ENCODE measurements at regions not wholly inside any gene's neighbourhood (a gene's known extent, or its start where the extent isn't known, plus 50 kb on each side); places are given as distances from the start of the nearest gene placed in this dataset.

DNA sequence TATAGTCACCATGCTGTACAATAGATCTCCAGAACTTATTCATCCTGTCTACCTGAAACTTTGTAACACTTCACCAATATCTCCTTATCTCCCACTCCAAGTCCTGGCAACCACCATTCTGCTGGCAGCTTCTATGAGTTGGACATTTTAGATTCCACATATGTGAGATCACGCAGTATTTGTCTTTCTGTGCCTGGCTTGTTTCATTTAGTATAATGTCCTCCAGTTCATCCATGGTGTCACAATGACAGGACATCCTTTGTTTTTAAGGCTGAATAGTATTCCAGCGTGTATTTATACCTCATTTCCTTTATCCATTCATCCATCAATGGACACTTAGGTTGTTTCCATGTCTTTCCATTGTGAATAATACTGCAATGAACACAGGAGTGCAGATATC is 198.7 kb downstream of the QDPR start:
- no peaks in the 10 kb centered on the region for H3K27me3 ChIP-seq (ENCODE audit: control insufficient read depth, extremely low read depth, insufficient read depth, low read length)
- H3K4me3 ChIP-seq (ENCODE audit: control insufficient read depth in 2 of 3, extremely low read depth in 1 of 3, insufficient read depth in 2 of 3, low read depth in 1 of 3, low read length in 3 of 3): no peak overlapping the region
- FAIRE-seq: no peak
- H3K79me2 ChIP-seq (ENCODE audit: control insufficient read depth, insufficient read depth, low read length): no peaks in the 10 kb centered on the region
- no peaks in the 10 kb centered on the region for H3K9me3 ChIP-seq (ENCODE audit: control insufficient read depth, low read depth, low read length)
- H4K20me1 ChIP-seq (ENCODE audit: control insufficient read depth, extremely low read depth, insufficient read depth, low read length): no peaks in the 10 kb centered on the region
- no peak overlapping the region for H3K27ac ChIP-seq (ENCODE audit: control insufficient read depth, insufficient read depth, low read length)
- H3K36me3 ChIP-seq (ENCODE audit: control insufficient read depth in 2 of 2, extremely low read depth in 1 of 2, insufficient read depth in 2 of 2, low read length in 2 of 2): no peaks in the 10 kb centered on the region
- DNase-seq (ENCODE audit: low read depth, low spot score): no peak
- dilution Hi-C loops (cut with MboI; ENCODE audit: extremely low pct_ligation_motif_present, low sequenced_read_pairs): no loop called here
- H3K9me1 ChIP-seq (ENCODE audit: control insufficient read depth, extremely low read depth, insufficient read depth, low read length): no peaks in the 10 kb centered on the region
- H3K9ac ChIP-seq (ENCODE audit: control insufficient read depth, extremely low read depth, insufficient read depth, low read length): no peak overlapping the region
- no peak overlapping the region for H2AFZ ChIP-seq (ENCODE audit: control insufficient read depth, low read length)
- no peak overlapping the region for H3K4me2 ChIP-seq (ENCODE audit: control insufficient read depth, extremely low read depth, insufficient read depth, low read depth, low read length)
- TF ChIP-seq EZH2 (IDR thresholded peaks at IDR 0.05; ENCODE audit: low read length): no peak
- TF ChIP-seq, protein P1, sequence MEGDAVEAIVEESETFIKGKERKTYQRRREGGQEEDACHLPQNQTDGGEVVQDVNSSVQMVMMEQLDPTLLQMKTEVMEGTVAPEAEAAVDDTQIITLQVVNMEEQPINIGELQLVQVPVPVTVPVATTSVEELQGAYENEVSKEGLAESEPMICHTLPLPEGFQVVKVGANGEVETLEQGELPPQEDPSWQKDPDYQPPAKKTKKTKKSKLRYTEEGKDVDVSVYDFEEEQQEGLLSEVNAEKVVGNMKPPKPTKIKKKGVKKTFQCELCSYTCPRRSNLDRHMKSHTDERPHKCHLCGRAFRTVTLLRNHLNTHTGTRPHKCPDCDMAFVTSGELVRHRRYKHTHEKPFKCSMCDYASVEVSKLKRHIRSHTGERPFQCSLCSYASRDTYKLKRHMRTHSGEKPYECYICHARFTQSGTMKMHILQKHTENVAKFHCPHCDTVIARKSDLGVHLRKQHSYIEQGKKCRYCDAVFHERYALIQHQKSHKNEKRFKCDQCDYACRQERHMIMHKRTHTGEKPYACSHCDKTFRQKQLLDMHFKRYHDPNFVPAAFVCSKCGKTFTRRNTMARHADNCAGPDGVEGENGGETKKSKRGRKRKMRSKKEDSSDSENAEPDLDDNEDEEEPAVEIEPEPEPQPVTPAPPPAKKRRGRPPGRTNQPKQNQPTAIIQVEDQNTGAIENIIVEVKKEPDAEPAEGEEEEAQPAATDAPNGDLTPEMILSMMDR (optimal IDR thresholded peaks at IDR 0.05 in 1 of 3, IDR thresholded peaks at IDR 0.05 in 1 of 3, conservative IDR thresholded peaks at IDR 0.05 in 1 of 3; ENCODE audit: extremely low read depth in 1 of 3, insufficient read depth in 2 of 3, low read length in 3 of 3): no peak
- H3K4me1 ChIP-seq (ENCODE audit: control insufficient read depth, extremely low read depth, insufficient read depth, low read length): no peaks in the 10 kb centered on the region

DNA sequence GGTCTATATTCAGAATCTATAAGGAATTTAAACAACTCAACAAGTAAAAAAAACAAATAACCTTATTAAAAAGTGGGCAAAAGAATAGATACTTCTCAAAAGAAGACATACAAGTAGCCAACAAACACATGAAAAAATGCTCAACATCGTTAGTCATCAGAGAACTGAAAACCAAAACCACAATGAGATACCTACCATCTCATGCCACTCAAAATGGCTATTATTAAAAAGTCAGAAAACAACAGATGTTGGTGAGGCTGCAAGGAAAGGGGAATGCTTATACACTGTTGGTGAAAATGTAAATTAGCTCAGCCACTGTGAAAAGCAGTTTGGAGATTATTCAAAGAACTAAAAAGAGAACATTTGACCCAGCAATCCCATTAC is 201.6 kb downstream of the QDPR start:
- Histone ChIP-seq H3K4me2 (ENCODE audit: control insufficient read depth, extremely low read depth, insufficient read depth, low read depth, low read length) (no peak overlapping the region), H3K36me3 (ENCODE audit: control insufficient read depth in 2 of 2, extremely low read depth in 1 of 2, insufficient read depth in 2 of 2, low read length in 2 of 2) (no peaks in the 10 kb centered on the region), H3K4me1 (ENCODE audit: control insufficient read depth, extremely low read depth, insufficient read depth, low read length) (no peaks in the 10 kb centered on the region), H3K9me3 (ENCODE audit: control insufficient read depth, low read depth, low read length) (no peaks in the 10 kb centered on the region), H3K27me3 (ENCODE audit: control insufficient read depth, extremely low read depth, insufficient read depth, low read length) (no peaks in the 10 kb centered on the region), H3K4me3 (ENCODE audit: control insufficient read depth in 2 of 3, extremely low read depth in 1 of 3, insufficient read depth in 2 of 3, low read depth in 1 of 3, low read length in 3 of 3) (no peak overlapping the region), H3K27ac (ENCODE audit: control insufficient read depth, insufficient read depth, low read length) (no peak overlapping the region), H2AFZ (ENCODE audit: control insufficient read depth, low read length) (no peak overlapping the region), H3K9ac (ENCODE audit: control insufficient read depth, extremely low read depth, insufficient read depth, low read length) (no peak overlapping the region), H4K20me1 (ENCODE audit: control insufficient read depth, extremely low read depth, insufficient read depth, low read length) (no peaks in the 10 kb centered on the region), H3K79me2 (ENCODE audit: control insufficient read depth, insufficient read depth, low read length) (no peaks in the 10 kb centered on the region), H3K9me1 (ENCODE audit: control insufficient read depth, extremely low read depth, insufficient read depth, low read length) (no peaks in the 10 kb centered on the region)
- dilution Hi-C loops (cut with MboI; ENCODE audit: extremely low pct_ligation_motif_present, low sequenced_read_pairs): no loop called here
- no peak for FAIRE-seq
- no peak for DNase-seq (ENCODE audit: low read depth, low spot score)
- TF ChIP-seq, protein P1 (optimal IDR thresholded peaks at IDR 0.05 in 1 of 3, IDR thresholded peaks at IDR 0.05 in 1 of 3, conservative IDR thresholded peaks at IDR 0.05 in 1 of 3; ENCODE audit: extremely low read depth in 1 of 3, insufficient read depth in 2 of 3, low read length in 3 of 3): no peak
- no peak for TF ChIP-seq EZH2 (IDR thresholded peaks at IDR 0.05; ENCODE audit: low read length)

Measured in keratinocyte (primary cell).